Erythroblast (primary cell): ENCODE measurements at regions not wholly inside any gene's neighbourhood (a gene's known extent, or its start where the extent isn't known, plus 50 kb on each side); places are given as distances from the start of the nearest gene placed in this dataset.

Source experiments
- DNase-seq, 2 experiments: peaks; one replicate each; lab custom pipeline; 2025; lab: John Stamatoyannopoulos, UW
- GATA1 ChIP-seq: IDR thresholded peaks from 2 replicates; pipeline ENCODE4 v1.6.1; 2011; ENCODE audit warnings: low read depth, mild to moderate bottlenecking, control low read depth, low read length, moderate library complexity
- POLR2A ChIP-seq: IDR thresholded peaks from 2 replicates; pipeline ENCODE4 v1.6.1; 2011; ENCODE audit warnings: mild to moderate bottlenecking, low read length

GRCh38 chr5:123817267-123817666 lies 305.3 kb downstream of the CSNK1G3 start:
- no peak for DNase-seq
- TF ChIP-seq POLR2A (no peak), GATA1 (no peak)

- no peak for DNase-seq
- TF ChIP-seq GATA1 = no peak
- no peak for TF ChIP-seq POLR2A
Measured at GRCh38 chr5:123814801-123815470, 303.0 kb downstream of the CSNK1G3 start.

- no peak for DNase-seq
- no peak for TF ChIP-seq GATA1
- no peak for TF ChIP-seq POLR2A
Measured at GRCh38 chr5:123813937-123814624, 302.1 kb downstream of the CSNK1G3 start.

GRCh38 chr5:123813264-123813663 lies 301.3 kb downstream of the CSNK1G3 start:
- TF ChIP-seq POLR2A = no peak
- no peak for TF ChIP-seq GATA1
- DNase-seq = no peak

GRCh38 chr5:123811831-123812230 lies 299.9 kb downstream of the CSNK1G3 start:
- TF ChIP-seq GATA1 = no peak
- DNase-seq = no peak

- TF ChIP-seq GATA1 = no peak
- TF ChIP-seq POLR2A = no peak
- no peak for DNase-seq
Measured at GRCh38 chr5:123810746-123811340, 298.9 kb downstream of the CSNK1G3 start.

GRCh38 chr5:123810253-123810652 lies 298.3 kb downstream of the CSNK1G3 start:
- no peak for DNase-seq
- TF ChIP-seq POLR2A = no peak
- no peak for TF ChIP-seq GATA1

- TF ChIP-seq POLR2A (no peak), GATA1 (no peak)
- DNase-seq = no peak
Measured at GRCh38 chr5:123809594-123810221, 297.7 kb downstream of the CSNK1G3 start.

- no peak for DNase-seq
Measured at GRCh38 chr5:123808461-123809380, 296.7 kb downstream of the CSNK1G3 start.

GRCh38 chr5:123807177-123807945 lies 295.4 kb downstream of the CSNK1G3 start:
- no peak for TF ChIP-seq GATA1
- TF ChIP-seq POLR2A = no peak
- no peak for DNase-seq

More at GRCh38 chr5:123808461-123809380, 296.7 kb downstream of the CSNK1G3 start:
- TF ChIP-seq POLR2A (no peak), GATA1 (no peak)

GRCh38 chr5:123806644-123807043 lies 294.7 kb downstream of the CSNK1G3 start:
- TF ChIP-seq POLR2A = no peak
- no peak for TF ChIP-seq GATA1
- DNase-seq = no peak

- TF ChIP-seq GATA1 (no peak), POLR2A (no peak)
- no peak for DNase-seq
Measured at GRCh38 chr5:123805300-123805699, 293.3 kb downstream of the CSNK1G3 start.
